HUES64 (cell line): ENCODE measurements at regions not wholly inside any gene's neighbourhood (a gene's known extent, or its start where the extent isn't known, plus 50 kb on each side); places are given as distances from the start of the nearest gene placed in this dataset.
"Not testable (repeated sequence)": the region's sequence is repeated elsewhere in the genome, so short reads cannot be mapped to it uniquely, and the experiment has no call there.

Source experiments
- H3K27ac ChIP-seq: 2 replicates; pipeline ENCODE4 v1.7.0; 2013; ENCODE audit warnings: low read depth, low read length, inconsistent platforms
- H3K27me3 ChIP-seq: 2 replicates; pipeline ENCODE4 v1.6.1; 2013; ENCODE audit warnings: mild to moderate bottlenecking, low read length; ENCODE audit not compliant: insufficient read depth
- H3K36me3 ChIP-seq: 2 replicates; pipeline ENCODE4 v1.6.1; 2013; ENCODE audit warnings: mild to moderate bottlenecking, low read length; ENCODE audit not compliant: insufficient read depth
- H3K4me1 ChIP-seq: 2 replicates; pipeline ENCODE4 v1.6.1; 2013; ENCODE audit warnings: mild to moderate bottlenecking, low read length, moderate library complexity; ENCODE audit not compliant: insufficient read depth
- H3K4me3 ChIP-seq: 2 replicates; pipeline ENCODE4 v1.5.1; 2013; ENCODE audit warnings: mild to moderate bottlenecking, low read length, moderate library complexity
- H3K9ac ChIP-seq: 2 replicates; pipeline ENCODE4 v1.6.1; 2013; ENCODE audit warnings: mild to moderate bottlenecking, low read depth, low read length
- H3K9me3 ChIP-seq: 2 replicates; pipeline ENCODE4 v1.6.1; 2013; ENCODE audit warnings: low read depth, low read length; ENCODE audit not compliant: insufficient read depth
- WGBS: fragments of 150-250, 120-280 bp; methylation state at CpG from one replicate; pipeline ENCODE4 v1.1.7; 2013; ENCODE audit warnings: missing lambda C conversion rate; 5-methylcytosine and 5-hydroxymethylcytosine counted together

- no peak overlapping the region for H3K27ac ChIP-seq
- H3K9ac ChIP-seq: no peak overlapping the region
- 94% methylated on average over 2 of the region's 2 CpGs for whole genome bisulfite sequencing
Observed at GRCh38 chr2:175282886-175283285, 101.4 kb upstream of the ATP5MC3 start.

GRCh38 chr2:175282300-175282699 is 100.8 kb upstream of the ATP5MC3 start:
- 100% methylated on average over 1 of the region's 1 CpG for WGBS
- Histone ChIP-seq H3K4me3 (no peak overlapping the region), H3K27me3 (no peaks in the 10 kb centered on the region), H3K4me1 (no peaks in the 10 kb centered on the region), H3K9me3 (no peaks in the 10 kb centered on the region), H3K9ac (no peak overlapping the region), H3K36me3 (no peaks in the 10 kb centered on the region), H3K27ac (no peak overlapping the region)

More at GRCh38 chr2:175282886-175283285, 101.4 kb upstream of the ATP5MC3 start:
- no peaks in the 10 kb centered on the region for H3K36me3 ChIP-seq
- no peak overlapping the region for H3K4me3 ChIP-seq
- no peaks in the 10 kb centered on the region for H3K9me3 ChIP-seq
- no peaks in the 10 kb centered on the region for H3K27me3 ChIP-seq
- H3K4me1 ChIP-seq: no peaks in the 10 kb centered on the region

GRCh38 chr2:175277772-175278171 is 96.3 kb upstream of the ATP5MC3 start:
- 92% methylated on average over 2 of the region's 2 CpGs for WGBS
- no peak overlapping the region for H3K9ac ChIP-seq
- H3K36me3 ChIP-seq: no peaks in the 10 kb centered on the region
- H3K4me1 ChIP-seq: peaks cover 5% of the 10 kb centered on the region; the same call in 1 of the 2 replicates
- H3K9me3 ChIP-seq: no peaks in the 10 kb centered on the region
- H3K4me3 ChIP-seq: no peak overlapping the region
- no peak overlapping the region for H3K27ac ChIP-seq
- no peaks in the 10 kb centered on the region for H3K27me3 ChIP-seq

- H3K27me3 ChIP-seq: no peaks in the 10 kb centered on the region
- 100% methylated on average over 1 of the region's 2 CpGs for WGBS
- H3K9ac ChIP-seq: no peak overlapping the region
- no peak overlapping the region for H3K4me3 ChIP-seq
- no peaks in the 10 kb centered on the region for H3K9me3 ChIP-seq
- H3K4me1 ChIP-seq: peaks cover 5% of the 10 kb centered on the region; the same call in 1 of the 2 replicates
- no peak overlapping the region for H3K27ac ChIP-seq
- no peaks in the 10 kb centered on the region for H3K36me3 ChIP-seq
Observed at GRCh38 chr2:175275539-175275938, 94.0 kb upstream of the ATP5MC3 start.

GRCh38 chr2:175259164-175259563 is 77.7 kb upstream of the ATP5MC3 start:
- WGBS: no CpG with 5 or more reads among the region's 1 CpG
- no peaks in the 10 kb centered on the region for H3K4me1 ChIP-seq

GRCh38 chr2:175256806-175257585 is 75.5 kb upstream of the ATP5MC3 start:
- WGBS: 97% methylated on average over 69 of the region's 69 CpGs
- Histone ChIP-seq H3K27me3 (no peaks in the 10 kb centered on the region), H3K9ac (no peak overlapping the region)

More at GRCh38 chr2:175259164-175259563, 77.7 kb upstream of the ATP5MC3 start:
- H3K27me3 ChIP-seq: no peaks in the 10 kb centered on the region
- 0 out of 2 replicates have a peak, but pooled peaks cover 2% of the 10 kb centered on the region for H3K9me3 ChIP-seq
- H3K27ac ChIP-seq: no peak overlapping the region
- H3K4me3 ChIP-seq: no peak overlapping the region
- H3K36me3 ChIP-seq: no peaks in the 10 kb centered on the region
- no peak overlapping the region for H3K9ac ChIP-seq

GRCh38 chr2:175256391-175256790 is 74.9 kb upstream of the ATP5MC3 start:
- not testable (repeated sequence) for H3K27me3 ChIP-seq, H3K9me3 ChIP-seq, H3K4me3 ChIP-seq, H3K9ac ChIP-seq, H3K36me3 ChIP-seq, H3K4me1 ChIP-seq, H3K27ac ChIP-seq
- 89% methylated on average over 4 of the region's 4 CpGs for WGBS

More at GRCh38 chr2:175256806-175257585, 75.5 kb upstream of the ATP5MC3 start:
- Histone ChIP-seq H3K4me3 (no peak overlapping the region), H3K27ac (no peak overlapping the region), H3K36me3 (no peaks in the 10 kb centered on the region), H3K9me3 (0 out of 2 replicates have a peak, but pooled peaks cover 2% of the 10 kb centered on the region), H3K4me1 (no peaks in the 10 kb centered on the region)

- Histone ChIP-seq H3K27me3 (no peaks in the 10 kb centered on the region), H3K4me1 (no peaks in the 10 kb centered on the region), H3K36me3 (no peaks in the 10 kb centered on the region), H3K4me3 (no peak overlapping the region), H3K9me3 (0 out of 2 replicates have a peak, but pooled peaks cover 2% of the 10 kb centered on the region), H3K27ac (no peak overlapping the region), H3K9ac (no peak overlapping the region)
- WGBS: 93% methylated on average over 3 of the region's 3 CpGs
Observed at GRCh38 chr2:175253871-175254270, 72.4 kb upstream of the ATP5MC3 start.

GRCh38 chr2:175251425-175252041 is 70.0 kb upstream of the ATP5MC3 start:
- no peaks in the 10 kb centered on the region for H3K9me3 ChIP-seq
- H3K4me3 ChIP-seq: no peak overlapping the region
- H3K27me3 ChIP-seq: no peaks in the 10 kb centered on the region
- no peak overlapping the region for H3K9ac ChIP-seq
- no peak overlapping the region for H3K27ac ChIP-seq
- WGBS: 37% methylated on average over 5 of the region's 5 CpGs
- no peaks in the 10 kb centered on the region for H3K36me3 ChIP-seq
- H3K4me1 ChIP-seq: no peaks in the 10 kb centered on the region

GRCh38 chr2:175247159-175247558 is 65.6 kb upstream of the ATP5MC3 start:
- Histone ChIP-seq H3K27me3 (no peaks in the 10 kb centered on the region), H3K36me3 (no peaks in the 10 kb centered on the region), H3K27ac (no peak overlapping the region), H3K4me3 (no peak overlapping the region), H3K4me1 (no peaks in the 10 kb centered on the region), H3K9ac (no peak overlapping the region), H3K9me3 (no peaks in the 10 kb centered on the region)

- 100% methylated on average over 1 of the region's 1 CpG for WGBS
- no peak overlapping the region for H3K4me3 ChIP-seq
- peaks cover 4% of the 10 kb centered on the region; the same call in 1 of the 2 replicates for H3K9me3 ChIP-seq
- H3K9ac ChIP-seq: no peak overlapping the region
- H3K36me3 ChIP-seq: no peaks in the 10 kb centered on the region
- H3K4me1 ChIP-seq: no peaks in the 10 kb centered on the region
- H3K27me3 ChIP-seq: no peaks in the 10 kb centered on the region
- H3K27ac ChIP-seq: no peak overlapping the region
Observed at GRCh38 chr2:175244697-175245096, 63.2 kb upstream of the ATP5MC3 start.
